Thyroid gland (tissue), 4 donors: ENCODE measurements at regions not wholly inside any gene's neighbourhood (a gene's known extent, or its start where the extent isn't known, plus 50 kb on each side); places are given as distances from the start of the nearest gene placed in this dataset.
A peak's percentile ranks its signal among the peaks of the same experiment; 100 is the strongest.

ENCODE experiments used
- DNase-seq, 2 donors: peaks; one replicate each; pipeline ENCODE4 v3.0.0-alpha.2; 2019
- H3K27ac ChIP-seq, 3 donors: fragments of 200-600 bp; sonication (generic); 1 replicate in 2 of 3; 2 replicates in 1 of 3; pipeline ENCODE4 v1.5.1; 2016 to 2019; ENCODE audit warnings: mild to moderate bottlenecking in 1 of 3, moderate library complexity in 1 of 3
- H3K27me3 ChIP-seq: fragments of 200-600 bp; sonication (generic); one replicate; pipeline ENCODE4 v1.5.1; 2019
- H3K36me3 ChIP-seq, 2 donors: fragments of 200-600 bp; sonication (generic); one replicate each; pipeline ENCODE4 v1.5.1; 2016 to 2019
- H3K4me1 ChIP-seq, 2 donors: fragments of 200-600 bp; sonication (generic); one replicate each; pipeline ENCODE4 v1.5.1; 2017 to 2019
- H3K4me3 ChIP-seq, 3 donors: fragments of 200-600 bp; sonication (generic); replicated peaks in 1 of 3; 1 replicate in 2 of 3; 2 replicates in 1 of 3; pipeline ENCODE4 v1.5.1; 2016; ENCODE audit warnings: mild to moderate bottlenecking in 1 of 3
- H3K9me3 ChIP-seq: fragments of 200-600 bp; sonication (generic); one replicate; pipeline ENCODE4 v1.5.1; 2017
- POLR2A ChIP-seq, 2 donors: fragments of 450-650 bp; IDR thresholded peaks; one replicate each; pipeline ENCODE4 v1.6.1; 2017; ENCODE audit warnings: antibody characterized with exemption in 2 of 2, mild to moderate bottlenecking in 2 of 2, moderate library complexity in 1 of 2
- WGBS, 2 donors: methylation state at CpG; one replicate each; pipeline ENCODE4 v1.1.5; 2017; 5-methylcytosine and 5-hydroxymethylcytosine counted together
- intact Hi-C: fragments of 100-400 bp; cut with DNase I; formaldehyde crosslinking; loops from one replicate; pipeline ENCODE4 v1.15.1; 2023
- TF ChIP-seq, protein P1 (sequence below), 6 experiments: fragments of 200-600 bp in 3 of 6; fragments of 450-650 bp in 3 of 6; sonication (generic) in 3 of 6; IDR thresholded peaks; one replicate each; pipeline ENCODE4 v1.5.1; 2016 to 2019; ENCODE audit warnings: antibody characterized with exemption in 6 of 6, mild to moderate bottlenecking in 2 of 6, inconsistent platforms in 1 of 6, moderate library complexity in 1 of 6

DNA sequence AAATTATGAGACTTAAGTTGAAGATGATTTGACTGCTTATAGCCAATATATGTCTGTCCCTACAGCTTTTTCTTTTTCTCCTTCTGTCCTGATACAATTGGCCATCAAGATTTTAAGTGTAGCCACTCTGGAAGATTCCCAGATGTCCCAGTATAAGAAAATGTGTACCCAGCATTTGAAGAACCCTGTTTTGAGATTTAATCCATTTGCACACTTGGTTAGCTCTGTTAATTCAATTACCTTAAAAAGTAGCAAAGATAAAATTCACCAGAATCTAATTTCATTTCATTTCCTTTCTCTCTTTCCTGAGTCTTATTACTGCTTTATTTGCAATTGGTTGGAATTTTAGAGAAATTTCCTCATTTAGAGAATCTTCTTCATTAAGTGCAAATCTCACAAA, 81.4 kb downstream of the DDIT4L start:
- Histone ChIP-seq H3K27ac (no peak overlapping the region), H3K4me3 (no peak overlapping the region), H3K9me3 (no peaks in the 10 kb centered on the region), H3K4me1 (peaks cover 6 to 7% of the 10 kb centered on the region in 2 donors), H3K27me3 (no peaks in the 10 kb centered on the region), H3K36me3 (no peaks in the 10 kb centered on the region)
- DNase-seq = no peak
- TF ChIP-seq POLR2A (IDR thresholded peaks at IDR 0.05) = no peak
- TF ChIP-seq, protein P1, sequence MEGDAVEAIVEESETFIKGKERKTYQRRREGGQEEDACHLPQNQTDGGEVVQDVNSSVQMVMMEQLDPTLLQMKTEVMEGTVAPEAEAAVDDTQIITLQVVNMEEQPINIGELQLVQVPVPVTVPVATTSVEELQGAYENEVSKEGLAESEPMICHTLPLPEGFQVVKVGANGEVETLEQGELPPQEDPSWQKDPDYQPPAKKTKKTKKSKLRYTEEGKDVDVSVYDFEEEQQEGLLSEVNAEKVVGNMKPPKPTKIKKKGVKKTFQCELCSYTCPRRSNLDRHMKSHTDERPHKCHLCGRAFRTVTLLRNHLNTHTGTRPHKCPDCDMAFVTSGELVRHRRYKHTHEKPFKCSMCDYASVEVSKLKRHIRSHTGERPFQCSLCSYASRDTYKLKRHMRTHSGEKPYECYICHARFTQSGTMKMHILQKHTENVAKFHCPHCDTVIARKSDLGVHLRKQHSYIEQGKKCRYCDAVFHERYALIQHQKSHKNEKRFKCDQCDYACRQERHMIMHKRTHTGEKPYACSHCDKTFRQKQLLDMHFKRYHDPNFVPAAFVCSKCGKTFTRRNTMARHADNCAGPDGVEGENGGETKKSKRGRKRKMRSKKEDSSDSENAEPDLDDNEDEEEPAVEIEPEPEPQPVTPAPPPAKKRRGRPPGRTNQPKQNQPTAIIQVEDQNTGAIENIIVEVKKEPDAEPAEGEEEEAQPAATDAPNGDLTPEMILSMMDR (IDR thresholded peaks at IDR 0.05) = no peak
- intact Hi-C loops = no loop called here

DNA sequence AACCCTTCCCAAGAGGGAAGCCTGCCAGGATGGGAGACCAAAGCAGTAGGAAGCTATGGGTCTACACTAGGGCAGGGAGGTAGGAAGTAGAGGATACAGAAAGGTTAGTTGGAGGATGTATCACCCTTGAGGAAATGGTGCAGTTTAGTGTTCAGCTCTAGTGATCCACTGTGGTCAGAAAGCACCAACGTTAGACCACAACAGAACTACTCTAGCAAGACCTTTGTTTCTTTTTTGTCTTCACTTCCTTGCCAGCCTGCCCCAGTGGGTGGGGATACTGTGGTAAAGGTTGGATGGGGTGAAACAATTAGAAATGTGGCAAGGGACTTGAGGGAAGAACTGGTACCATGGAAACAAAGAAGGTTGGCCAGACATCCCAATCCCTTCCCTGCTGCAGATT, 83.3 kb downstream of the DDIT4L start:
- peaks cover 6 to 7% of the 10 kb centered on the region in 2 donors for H3K4me1 ChIP-seq
- intact Hi-C loops = no loop called here
- peak; percentile 16 to 38 for DNase-seq
- H3K27me3 ChIP-seq = no peaks in the 10 kb centered on the region
- WGBS, 2 donors = 15 to 19% methylated on average over 1 of the region's 1 CpG
- H3K9me3 ChIP-seq = no peaks in the 10 kb centered on the region
- TF ChIP-seq, protein P1 (IDR thresholded peaks at IDR 0.05) = no peak
- TF ChIP-seq POLR2A (IDR thresholded peaks at IDR 0.05) = no peak
- no peak overlapping the region for H3K27ac ChIP-seq
- H3K4me3 ChIP-seq = no peak overlapping the region
- H3K36me3 ChIP-seq = no peaks in the 10 kb centered on the region

DNA sequence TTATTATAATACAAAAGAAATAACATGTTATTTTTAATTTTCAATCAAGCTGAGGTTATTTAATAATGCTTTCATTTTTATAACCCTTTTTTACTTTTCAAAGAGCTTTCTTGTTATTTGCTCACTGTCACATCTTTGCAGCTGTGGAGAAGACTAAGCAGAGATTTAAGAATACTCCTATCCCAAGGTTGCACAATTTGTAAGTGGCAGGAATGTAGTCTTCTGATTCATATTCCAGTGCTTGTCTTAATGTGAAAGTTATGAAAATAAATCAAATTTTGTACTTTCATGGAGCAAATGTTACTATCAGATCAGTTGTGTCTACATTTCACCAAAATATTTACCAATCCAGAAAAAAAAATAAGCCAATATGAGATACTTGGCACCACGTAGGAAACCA, 86.6 kb downstream of the DDIT4L start:
- intact Hi-C loops = no loop called here
- H3K4me1 ChIP-seq = peaks cover 6 to 7% of the 10 kb centered on the region in 2 donors
- WGBS, 2 donors = 90 to 92% methylated on average over 1 of the region's 1 CpG
- H3K27me3 ChIP-seq = no peaks in the 10 kb centered on the region
- no peak for DNase-seq
- H3K9me3 ChIP-seq = no peaks in the 10 kb centered on the region
- H3K4me3 ChIP-seq = no peak overlapping the region
- H3K27ac ChIP-seq = no peak overlapping the region
- TF ChIP-seq, protein P1 (IDR thresholded peaks at IDR 0.05) = no peak
- no peak for TF ChIP-seq POLR2A (IDR thresholded peaks at IDR 0.05)
- no peaks in the 10 kb centered on the region for H3K36me3 ChIP-seq

DNA sequence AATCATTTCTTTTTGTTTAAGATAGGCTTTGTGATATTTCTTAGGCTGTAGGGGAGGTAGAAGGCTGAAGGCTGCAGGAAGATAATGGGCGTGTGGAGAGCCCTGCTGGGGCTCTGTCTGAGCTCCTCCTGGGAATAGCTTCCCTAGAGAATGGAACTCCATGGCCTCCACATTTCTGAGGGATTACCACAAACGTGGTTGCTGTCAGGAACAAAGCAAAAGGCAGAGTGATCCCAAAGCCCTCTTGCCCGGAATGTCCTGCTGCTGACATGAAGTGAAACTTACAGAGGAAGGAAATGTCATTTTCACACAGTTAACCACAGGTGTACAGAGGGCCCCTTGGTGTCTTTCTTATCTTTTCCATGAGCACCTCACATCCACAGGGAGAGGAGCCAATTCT, 89.3 kb downstream of the DDIT4L start:
- 69 to 80% methylated on average over 3 of the region's 3 CpGs for WGBS, 2 donors

DNA sequence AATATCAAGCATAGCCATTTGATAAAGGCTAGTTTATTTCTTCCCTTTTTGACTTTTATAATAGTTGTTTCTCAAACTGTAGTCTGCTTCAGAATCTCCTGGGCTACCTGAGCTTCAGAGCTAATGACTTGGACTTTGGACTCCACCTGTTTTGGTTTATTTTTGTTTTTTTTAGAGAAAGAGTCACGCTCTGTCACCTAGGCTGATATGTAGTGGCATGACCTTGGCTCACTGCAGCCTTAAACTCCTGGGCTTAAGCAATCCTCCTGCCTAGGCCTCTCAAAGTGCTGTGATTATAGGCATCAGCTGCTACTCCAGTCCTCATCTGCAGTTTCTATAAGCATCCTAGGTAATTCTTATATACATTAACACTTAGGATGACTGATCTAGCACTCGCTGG, 90.5 kb downstream of the DDIT4L start:
- H3K27me3 ChIP-seq = no peaks in the 10 kb centered on the region
- no peak overlapping the region for H3K4me3 ChIP-seq
- H3K9me3 ChIP-seq = no peaks in the 10 kb centered on the region
- H3K4me1 ChIP-seq = peaks cover 9 to 10% of the 10 kb centered on the region in 2 donors
- TF ChIP-seq, protein P1 (IDR thresholded peaks at IDR 0.05) = no peak
- no peak for TF ChIP-seq POLR2A (IDR thresholded peaks at IDR 0.05)
- 96 to 99% methylated on average over 2 of the region's 2 CpGs for WGBS, 2 donors
- H3K27ac ChIP-seq = no peak overlapping the region
- intact Hi-C loops = no loop called here
- no peaks in the 10 kb centered on the region for H3K36me3 ChIP-seq
- no peak for DNase-seq

More for the DNA sequence above, 89.3 kb downstream of the DDIT4L start:
- Histone ChIP-seq H3K4me3 (no peak overlapping the region), H3K9me3 (no peaks in the 10 kb centered on the region), H3K36me3 (no peaks in the 10 kb centered on the region), H3K27me3 (no peaks in the 10 kb centered on the region), H3K27ac (no peak overlapping the region), H3K4me1 (peaks cover 9% of the 10 kb centered on the region in 2 donors)
- intact Hi-C loops = no loop called here
- TF ChIP-seq POLR2A (IDR thresholded peaks at IDR 0.05) = no peak
- TF ChIP-seq, protein P1 (IDR thresholded peaks at IDR 0.05) = no peak
- no peak for DNase-seq
